AG04450 (cell line): ENCODE measurements at regions not wholly inside any gene's neighbourhood (a gene's known extent, or its start where the extent isn't known, plus 50 kb on each side); places are given as distances from the start of the nearest gene placed in this dataset.
A peak's percentile ranks its signal among the peaks of the same experiment; 100 is the strongest.

ENCODE experiments used
- CTCF ChIA-PET: fragments of 300-600, 350-600 bp; formaldehyde crosslinking; extraction: SDS; loops from one replicate; lab custom pipeline; 2022; ENCODE audit warnings: antibody characterized with exemption, inconsistent platforms; lab: Charles Lee
- POLR2A ChIA-PET: fragments of 350-600 bp; formaldehyde crosslinking; extraction: SDS; loops from one replicate; lab custom pipeline; 2021; ENCODE audit warnings: antibody characterized with exemption, inconsistent platforms; lab: Yijun Ruan, JAX
- DNase-seq: peaks from one replicate; pipeline ENCODE4 v3.0.0-alpha.2; 2011; ENCODE audit warnings: low read depth, low spot score
- H3K27ac ChIP-seq: one replicate; pipeline ENCODE4 v1.5.1; 2012; ENCODE audit warnings: low read depth, low read length, control low read depth
- H3K27me3 ChIP-seq: one replicate; pipeline ENCODE4 v1.6.0; 2012; ENCODE audit warnings: low read length; ENCODE audit not compliant: control insufficient read depth, insufficient read depth
- H3K4me3 ChIP-seq: 2 replicates; pipeline ENCODE4 v1.5.1; 2011; ENCODE audit warnings: mild to moderate bottlenecking, low read depth, low read length, control low read depth
- H3K9me3 ChIP-seq: 2 replicates; pipeline ENCODE4 v1.5.1; 2012; ENCODE audit warnings: low read length; ENCODE audit not compliant: control insufficient read depth, insufficient read depth
- TF ChIP-seq, protein P1 (sequence below): IDR thresholded peaks from 2 replicates; pipeline ENCODE4 v1.5.1; 2011; ENCODE audit warnings: low read depth, low read length, control low read depth, inconsistent platforms

- TF ChIP-seq, protein P1, sequence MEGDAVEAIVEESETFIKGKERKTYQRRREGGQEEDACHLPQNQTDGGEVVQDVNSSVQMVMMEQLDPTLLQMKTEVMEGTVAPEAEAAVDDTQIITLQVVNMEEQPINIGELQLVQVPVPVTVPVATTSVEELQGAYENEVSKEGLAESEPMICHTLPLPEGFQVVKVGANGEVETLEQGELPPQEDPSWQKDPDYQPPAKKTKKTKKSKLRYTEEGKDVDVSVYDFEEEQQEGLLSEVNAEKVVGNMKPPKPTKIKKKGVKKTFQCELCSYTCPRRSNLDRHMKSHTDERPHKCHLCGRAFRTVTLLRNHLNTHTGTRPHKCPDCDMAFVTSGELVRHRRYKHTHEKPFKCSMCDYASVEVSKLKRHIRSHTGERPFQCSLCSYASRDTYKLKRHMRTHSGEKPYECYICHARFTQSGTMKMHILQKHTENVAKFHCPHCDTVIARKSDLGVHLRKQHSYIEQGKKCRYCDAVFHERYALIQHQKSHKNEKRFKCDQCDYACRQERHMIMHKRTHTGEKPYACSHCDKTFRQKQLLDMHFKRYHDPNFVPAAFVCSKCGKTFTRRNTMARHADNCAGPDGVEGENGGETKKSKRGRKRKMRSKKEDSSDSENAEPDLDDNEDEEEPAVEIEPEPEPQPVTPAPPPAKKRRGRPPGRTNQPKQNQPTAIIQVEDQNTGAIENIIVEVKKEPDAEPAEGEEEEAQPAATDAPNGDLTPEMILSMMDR, result no peak
- peaks cover 2% of the 10 kb centered on the region for H3K27me3 ChIP-seq
- H3K4me3 ChIP-seq, result no peak overlapping the region
- ChIA-PET CTCF (interaction anchor here (1.1 kb wide), 1 partner anchor 466 kb away, joined by 3 read pairs; no protein-coding TSS in a partner anchor), POLR2A (no interaction called here)
- H3K9me3 ChIP-seq, result no peaks in the 10 kb centered on the region
- no peak for DNase-seq
- H3K27ac ChIP-seq, result no peak overlapping the region
Observed at GRCh38 chr3:159417761-159418160, 570.9 kb upstream of the IL12A start.

DNA sequence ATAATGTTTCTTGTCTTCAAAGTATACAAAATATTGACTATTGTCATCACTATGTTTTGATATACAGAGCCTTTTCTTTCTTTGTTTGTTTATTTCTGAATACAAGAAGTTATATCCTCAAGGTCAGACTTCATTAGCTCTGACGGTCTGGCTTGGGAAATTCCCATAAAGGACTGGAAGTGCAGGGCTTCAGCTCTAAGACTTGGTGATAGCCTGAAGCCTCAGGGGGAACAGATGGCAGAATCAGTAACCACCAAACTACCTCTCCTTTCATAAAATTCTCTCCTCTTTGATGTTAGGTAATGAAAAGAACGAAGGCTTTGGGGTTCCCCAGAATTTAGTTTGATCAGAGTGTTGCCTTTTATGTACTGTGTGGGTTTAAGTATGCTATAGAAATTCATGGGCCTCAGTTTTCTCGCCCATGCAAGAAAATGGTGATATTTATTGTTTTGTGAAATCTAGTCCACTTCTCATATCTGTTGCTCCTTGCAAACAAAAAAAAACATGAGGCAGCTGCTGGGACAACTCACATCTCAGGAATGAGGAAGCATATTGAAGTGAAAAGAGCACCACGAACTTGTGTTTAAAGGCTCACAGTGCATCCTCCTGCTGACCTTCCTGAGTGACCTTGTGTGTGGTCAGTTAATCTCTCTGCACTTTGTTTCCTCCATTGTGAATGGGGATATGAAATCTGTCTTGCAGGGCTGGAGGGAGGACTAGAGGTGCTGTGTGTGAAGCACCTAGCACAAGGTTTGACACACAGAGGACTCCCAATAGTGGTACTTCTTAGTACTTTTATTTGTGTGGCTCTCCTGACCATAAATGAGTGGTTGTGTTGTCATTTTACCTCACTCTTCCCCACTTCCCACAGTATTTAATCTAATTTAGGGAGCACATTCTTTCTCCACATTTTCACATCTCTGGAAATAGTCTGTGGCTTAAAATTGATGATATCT is 569.8 kb upstream of the IL12A start:
- H3K9me3 ChIP-seq, result no peaks in the 10 kb centered on the region
- no peak overlapping the region for H3K4me3 ChIP-seq
- no peak overlapping the region for H3K27ac ChIP-seq
- TF ChIP-seq, protein P1, result no peak
- DNase-seq, result peak; percentile 8
- ChIA-PET POLR2A (no interaction called here), CTCF (interaction anchor here (1.1 kb wide), 1 partner anchor 465 kb away, joined by 3 read pairs; no protein-coding TSS in a partner anchor)
- peaks cover 2% of the 10 kb centered on the region for H3K27me3 ChIP-seq

DNA sequence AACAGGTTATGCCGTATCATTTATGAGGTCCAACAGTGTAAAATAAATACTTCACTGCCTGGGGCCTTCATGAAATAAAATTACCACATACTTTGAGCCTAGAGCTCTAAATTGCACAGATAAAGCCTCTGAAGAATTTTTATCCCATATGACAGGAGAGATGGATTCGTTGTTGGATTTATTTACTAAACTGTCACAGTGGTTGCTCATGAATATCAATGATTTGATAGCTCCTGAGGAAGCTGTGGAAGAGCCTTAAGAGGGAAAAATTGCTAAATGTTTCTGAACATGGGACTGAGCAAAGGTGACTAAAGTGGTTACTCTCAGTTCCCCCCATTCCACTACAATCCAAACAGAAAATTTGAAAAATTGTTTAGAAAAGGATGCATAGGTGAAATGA is 558.9 kb upstream of the IL12A start:
- Histone ChIP-seq H3K4me3 (no peak overlapping the region), H3K27me3 (peaks cover 2% of the 10 kb centered on the region), H3K9me3 (no peaks in the 10 kb centered on the region), H3K27ac (no peak overlapping the region)
- no peak for DNase-seq
- CTCF ChIA-PET, result no interaction called here
- TF ChIP-seq, protein P1, result no peak
- POLR2A ChIA-PET, result no interaction called here

- DNase-seq, result no peak
- ChIA-PET POLR2A (no interaction called here), CTCF (no interaction called here)
- Histone ChIP-seq H3K27ac (no peak overlapping the region), H3K9me3 (no peaks in the 10 kb centered on the region), H3K4me3 (no peak overlapping the region), H3K27me3 (peaks cover 7% of the 10 kb centered on the region)
- TF ChIP-seq, protein P1, result no peak
Observed at GRCh38 chr3:159432682-159433340, 555.8 kb upstream of the IL12A start.

DNA sequence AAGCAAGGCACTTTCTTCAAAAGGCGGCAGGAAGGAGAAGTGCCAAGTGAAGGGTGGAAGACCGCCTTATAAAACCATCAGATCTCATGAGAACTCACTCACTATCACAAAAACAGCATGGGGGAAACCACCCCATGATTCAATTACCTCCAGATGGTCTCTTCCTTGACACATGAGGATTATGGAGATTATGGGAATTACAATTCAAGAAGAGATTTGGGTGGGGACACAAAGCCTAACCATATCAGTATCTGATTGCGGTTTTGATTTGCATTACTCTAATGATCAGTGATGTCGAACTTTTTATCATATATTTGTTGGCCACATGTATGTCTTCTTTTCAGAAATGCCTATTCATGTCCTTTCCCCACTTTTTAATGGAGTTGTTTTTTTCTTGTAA is 549.3 kb upstream of the IL12A start:
- H3K4me3 ChIP-seq, result no peak overlapping the region
- peaks cover 23% of the 10 kb centered on the region for H3K27me3 ChIP-seq
- no peaks in the 10 kb centered on the region for H3K9me3 ChIP-seq
- ChIA-PET POLR2A (no interaction called here), CTCF (no interaction called here)
- no peak overlapping the region for H3K27ac ChIP-seq
- no peak for DNase-seq
- TF ChIP-seq, protein P1, result no peak
